HEK293 (cell line): ENCODE measurements at regions not wholly inside any gene's neighbourhood (a gene's known extent, or its start where the extent isn't known, plus 50 kb on each side); places are given as distances from the start of the nearest gene placed in this dataset.

Source experiments
- CTCF ChIA-PET: fragments of 350-600 bp; formaldehyde crosslinking; extraction: SDS; loops from one replicate; lab custom pipeline; 2021; ENCODE audit warnings: antibody characterized with exemption; lab: Yijun Ruan, JAX
- POLR2A ChIA-PET: fragments of 300-600 bp; formaldehyde crosslinking; extraction: SDS; loops from one replicate; lab custom pipeline; 2020; ENCODE audit warnings: antibody characterized with exemption, inconsistent platforms; lab: Yijun Ruan, JAX
- H3K27ac ChIP-seq: fragments of 200-500 bp; sonication (Bioruptor generic); 2 replicates; pipeline ENCODE4 v1.5.1; 2014; ENCODE audit warnings: low read depth, low read length, control low read depth, inconsistent platforms; ENCODE audit errors: extremely low read depth
- H3K36me3 ChIP-seq, 2 experiments: fragments of 200-500 bp in 1 of 2; sonication (Bioruptor generic) in 1 of 2; 1 replicate in 1 of 2; 2 replicates in 1 of 2; pipeline ENCODE4 v1.5.1; 2014 to 2017; ENCODE audit warnings: inconsistent platforms in 2 of 2, low read length in 2 of 2; ENCODE audit not compliant: control insufficient read depth in 2 of 2, insufficient read depth in 1 of 2
- H3K4me1 ChIP-seq: fragments of 200-500 bp; sonication (Bioruptor generic); 2 replicates; pipeline ENCODE4 v1.5.1; 2014; ENCODE audit warnings: mild to moderate bottlenecking, low read length, inconsistent platforms; ENCODE audit not compliant: control insufficient read depth, insufficient read depth
- H3K4me3 ChIP-seq: 2 replicates; pipeline ENCODE4 v1.5.1; 2011; ENCODE audit warnings: low read depth, mild to moderate bottlenecking, control low read depth, low read length, moderate library complexity
- H3K9me3 ChIP-seq: fragments of 200-500 bp; sonication (Bioruptor generic); 2 replicates; pipeline ENCODE4 v1.5.1; 2014; ENCODE audit warnings: low read depth, low read length, inconsistent platforms; ENCODE audit not compliant: control insufficient read depth, insufficient read depth
- BCL11B ChIP-seq: fragments of 450-650 bp; formaldehyde crosslinking; IDR thresholded peaks from 2 replicates; pipeline ENCODE4 v1.5.1; 2016; ENCODE audit warnings: low read depth, missing biosample characterization, missing genetic modification characterization
- IKZF3 ChIP-seq: fragments of 450-650 bp; IDR thresholded peaks from 2 replicates; pipeline ENCODE4 v1.5.0; 2018; ENCODE audit warnings: missing biosample characterization, mild to moderate bottlenecking, missing genetic modification characterization, moderate library complexity
- MZF1 ChIP-seq: fragments of 450-650 bp; formaldehyde crosslinking; IDR thresholded peaks from 2 replicates; pipeline ENCODE4 v1.5.1; 2017; ENCODE audit warnings: missing biosample characterization, missing genetic modification characterization, borderline replicate concordance
- OVOL3 ChIP-seq: fragments of 450-650 bp; formaldehyde crosslinking; IDR thresholded peaks from 2 replicates; pipeline ENCODE4 v1.5.1; 2016; ENCODE audit warnings: missing biosample characterization, missing genetic modification characterization
- ZBTB11 ChIP-seq: fragments of 450-650 bp; formaldehyde crosslinking; conservative IDR thresholded peaks from 2 replicates; pipeline ENCODE4 v1.5.1; 2016; ENCODE audit warnings: low read depth, missing biosample characterization, missing genetic modification characterization
- ZFP69B ChIP-seq: fragments of 450-650 bp; formaldehyde crosslinking; IDR thresholded peaks from 2 replicates; pipeline ENCODE4 v1.5.1; 2016; ENCODE audit warnings: missing biosample characterization, missing genetic modification characterization
- ZNF169 ChIP-seq: fragments of 450-650 bp; formaldehyde crosslinking; IDR thresholded peaks from 2 replicates; pipeline ENCODE4 v1.5.1; 2016; ENCODE audit warnings: missing biosample characterization, missing genetic modification characterization
- ZNF184 ChIP-seq: fragments of 450-650 bp; IDR thresholded peaks from 2 replicates; pipeline ENCODE4 v1.5.1; 2018; ENCODE audit warnings: missing biosample characterization, mild to moderate bottlenecking, missing genetic modification characterization
- ZNF335 ChIP-seq: fragments of 450-650 bp; formaldehyde crosslinking; conservative IDR thresholded peaks from 2 replicates; pipeline ENCODE4 v1.5.1; 2016; ENCODE audit warnings: missing biosample characterization, missing genetic modification characterization
- ZNF341 ChIP-seq: fragments of 450-650 bp; formaldehyde crosslinking; IDR thresholded peaks from 2 replicates; pipeline ENCODE4; 2016; ENCODE audit warnings: low read depth, missing biosample characterization, missing genetic modification characterization
- ZNF548 ChIP-seq: fragments of 450-650 bp; formaldehyde crosslinking; IDR thresholded peaks from 2 replicates; pipeline ENCODE4 v1.5.1; 2016; ENCODE audit warnings: missing biosample characterization, missing genetic modification characterization
- ZNF549 ChIP-seq: fragments of 450-650 bp; IDR thresholded peaks from 2 replicates; pipeline ENCODE4 v1.5.1; 2018; ENCODE audit warnings: missing biosample characterization, missing genetic modification characterization, mild to moderate bottlenecking, inconsistent platforms, moderate library complexity
- ZNF707 ChIP-seq: fragments of 450-650 bp; formaldehyde crosslinking; IDR thresholded peaks from 2 replicates; pipeline ENCODE4 v1.5.1; 2016; ENCODE audit warnings: missing biosample characterization, missing genetic modification characterization
- ZNF785 ChIP-seq: fragments of 450-650 bp; formaldehyde crosslinking; IDR thresholded peaks from 2 replicates; pipeline ENCODE4 v1.5.1; 2016; ENCODE audit warnings: missing biosample characterization, missing genetic modification characterization
- TF ChIP-seq, protein P1 (sequence below): fragments of 450-650 bp; formaldehyde crosslinking; optimal IDR thresholded peaks from 2 replicates; pipeline ENCODE3; 2016; ENCODE audit warnings: missing biosample characterization, mild to moderate bottlenecking, missing genetic modification characterization
- TF ChIP-seq, protein P2 (sequence below): fragments of 450-650 bp; formaldehyde crosslinking; IDR thresholded peaks from 2 replicates; pipeline ENCODE4; 2016; ENCODE audit warnings: missing biosample characterization, missing genetic modification characterization
- TF ChIP-seq, protein P3 (sequence below): fragments of 450-650 bp; formaldehyde crosslinking; IDR thresholded peaks from 2 replicates; pipeline ENCODE4 v1.5.1; 2016; ENCODE audit warnings: missing biosample characterization, missing genetic modification characterization

DNA sequence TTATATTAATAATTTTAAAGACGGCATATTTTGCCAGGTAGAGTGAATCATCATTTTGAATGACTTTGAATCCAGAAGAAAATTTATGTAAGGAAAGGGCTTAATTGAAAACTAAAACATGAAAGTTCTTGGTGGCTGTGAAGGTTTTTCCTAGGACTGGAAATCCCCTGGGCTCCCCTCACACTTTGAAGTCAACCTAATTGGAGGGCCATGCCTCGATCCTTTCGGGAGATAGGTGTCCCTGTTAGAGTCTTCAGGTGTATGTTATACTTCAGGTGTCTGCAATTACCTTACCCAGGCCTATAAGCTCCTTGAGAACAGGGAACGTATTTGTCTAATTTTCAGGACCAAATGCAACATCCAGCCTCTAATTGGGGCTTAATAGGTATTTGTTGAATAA, 73.0 kb downstream of the ARL4C start:
- Histone ChIP-seq H3K9me3 (no peaks in the 10 kb centered on the region), H3K36me3 (no peaks in the 10 kb centered on the region), H3K4me3 (no peak overlapping the region), H3K4me1 (no peaks in the 10 kb centered on the region), H3K27ac (no peak overlapping the region)
- ChIA-PET CTCF (interaction anchor here (0.6 kb wide), 1 partner anchor 50 kb away, joined by 3 read pairs; no protein-coding TSS in a partner anchor), POLR2A (no interaction called here)
- TF ChIP-seq BCL11B (tag by site-specific recombination): no peak
- no peak for TF ChIP-seq ZNF169
- TF ChIP-seq ZNF548: no peak
- no peak for TF ChIP-seq ZNF785 (tag by site-specific recombination)
- no peak for TF ChIP-seq ZNF707 (tag by site-specific recombination)
- TF ChIP-seq ZNF341 (tag by site-specific recombination): no peak
- no peak for TF ChIP-seq MZF1 (tag by site-specific recombination)
- TF ChIP-seq ZNF184: no peak
- TF ChIP-seq OVOL3 (tag by site-specific recombination): no peak

GRCh38 chr2:234422981-234423431, 73.9 kb downstream of the ARL4C start:
- TF ChIP-seq ZNF335 (tag by site-specific recombination) (no peak), ZFP69B (no peak), IKZF3 (tag by site-specific recombination) (no peak), ZBTB11 (no peak), ZNF549 (tag by site-specific recombination) (no peak)
- TF ChIP-seq, protein P1, sequence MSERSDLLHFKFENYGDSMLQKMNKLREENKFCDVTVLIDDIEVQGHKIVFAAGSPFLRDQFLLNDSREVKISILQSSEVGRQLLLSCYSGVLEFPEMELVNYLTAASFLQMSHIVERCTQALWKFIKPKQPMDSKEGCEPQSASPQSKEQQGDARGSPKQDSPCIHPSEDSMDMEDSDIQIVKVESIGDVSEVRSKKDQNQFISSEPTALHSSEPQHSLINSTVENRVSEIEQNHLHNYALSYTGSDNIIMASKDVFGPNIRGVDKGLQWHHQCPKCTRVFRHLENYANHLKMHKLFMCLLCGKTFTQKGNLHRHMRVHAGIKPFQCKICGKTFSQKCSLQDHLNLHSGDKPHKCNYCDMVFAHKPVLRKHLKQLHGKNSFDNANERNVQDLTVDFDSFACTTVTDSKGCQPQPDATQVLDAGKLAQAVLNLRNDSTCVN (tag by site-specific recombination): no peak
- TF ChIP-seq, protein P2, sequence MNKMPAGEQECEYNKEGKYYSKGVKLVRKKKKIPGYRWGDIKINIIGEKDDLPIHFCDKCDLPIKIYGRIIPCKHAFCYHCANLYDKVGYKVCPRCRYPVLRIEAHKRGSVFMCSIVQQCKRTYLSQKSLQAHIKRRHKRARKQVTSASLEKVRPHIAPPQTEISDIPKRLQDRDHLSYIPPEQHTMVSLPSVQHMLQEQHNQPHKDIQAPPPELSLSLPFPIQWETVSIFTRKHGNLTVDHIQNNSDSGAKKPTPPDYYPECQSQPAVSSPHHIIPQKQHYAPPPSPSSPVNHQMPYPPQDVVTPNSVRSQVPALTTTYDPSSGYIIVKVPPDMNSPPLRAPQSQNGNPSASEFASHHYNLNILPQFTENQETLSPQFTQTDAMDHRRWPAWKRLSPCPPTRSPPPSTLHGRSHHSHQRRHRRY (tag by site-specific recombination): no peak
- TF ChIP-seq, protein P3, sequence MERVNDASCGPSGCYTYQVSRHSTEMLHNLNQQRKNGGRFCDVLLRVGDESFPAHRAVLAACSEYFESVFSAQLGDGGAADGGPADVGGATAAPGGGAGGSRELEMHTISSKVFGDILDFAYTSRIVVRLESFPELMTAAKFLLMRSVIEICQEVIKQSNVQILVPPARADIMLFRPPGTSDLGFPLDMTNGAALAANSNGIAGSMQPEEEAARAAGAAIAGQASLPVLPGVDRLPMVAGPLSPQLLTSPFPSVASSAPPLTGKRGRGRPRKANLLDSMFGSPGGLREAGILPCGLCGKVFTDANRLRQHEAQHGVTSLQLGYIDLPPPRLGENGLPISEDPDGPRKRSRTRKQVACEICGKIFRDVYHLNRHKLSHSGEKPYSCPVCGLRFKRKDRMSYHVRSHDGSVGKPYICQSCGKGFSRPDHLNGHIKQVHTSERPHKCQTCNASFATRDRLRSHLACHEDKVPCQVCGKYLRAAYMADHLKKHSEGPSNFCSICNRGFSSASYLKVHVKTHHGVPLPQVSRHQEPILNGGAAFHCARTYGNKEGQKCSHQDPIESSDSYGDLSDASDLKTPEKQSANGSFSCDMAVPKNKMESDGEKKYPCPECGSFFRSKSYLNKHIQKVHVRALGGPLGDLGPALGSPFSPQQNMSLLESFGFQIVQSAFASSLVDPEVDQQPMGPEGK (tag by site-specific recombination): no peak
- no peak overlapping the region for H3K27ac ChIP-seq
- no peaks in the 10 kb centered on the region for H3K9me3 ChIP-seq
- no peaks in the 10 kb centered on the region for H3K4me1 ChIP-seq
- POLR2A ChIA-PET: no interaction called here
- CTCF ChIA-PET: interaction anchor here (0.6 to 1.1 kb wide), 2 partner anchors 37 to 134 kb away, joined by 4 to 5 read pairs; no protein-coding TSS in a partner anchor
- H3K4me3 ChIP-seq: no peak overlapping the region
- H3K36me3 ChIP-seq: no peaks in the 10 kb centered on the region
